Activated CD8-positive, alpha-beta memory T cell treated with anti-CD3 and anti-CD28 coated beads, Interleukin-2, amount 10 ng/mL, durations not matched to agents 7 days and 5 days (primary cell): ENCODE measurements at regions not wholly inside any gene's neighbourhood (a gene's known extent, or its start where the extent isn't known, plus 50 kb on each side); places are given as distances from the start of the nearest gene placed in this dataset.
"Not testable (repeated sequence)": the region's sequence is repeated elsewhere in the genome, so short reads cannot be mapped to it uniquely, and the experiment has no call there.

Experiments used
- ATAC-seq: fragments of 150-1000 bp; cut with Tn5 transposase; one replicate; pipeline ENCODE4 v1.10.0; 2021; ENCODE audit warnings: moderate library complexity
- CTCF ChIA-PET: fragments of 350-600 bp; sonication (Branson Sonifier 250); formaldehyde crosslinking; loops from one replicate; lab custom pipeline; 2021; ENCODE audit warnings: antibody characterized with exemption; lab: Charles Lee
- DNase-seq: peaks from one replicate; pipeline ENCODE4 v3.0.0-alpha.2; 2020
- H3K27ac Mint-ChIP-seq: one replicate; pipeline ENCODE4 v1.8.0; 2021; ENCODE audit warnings: mild to moderate bottlenecking, mixed read lengths
- H3K27me3 Mint-ChIP-seq: one replicate; pipeline ENCODE4 v1.8.0; 2021; ENCODE audit warnings: mixed read lengths
- H3K36me3 Mint-ChIP-seq: one replicate; pipeline ENCODE4 v1.8.0; 2021; ENCODE audit warnings: mild to moderate bottlenecking, mixed read lengths
- H3K4me1 Mint-ChIP-seq: one replicate; pipeline ENCODE4 v1.8.0; 2021; ENCODE audit warnings: mixed read lengths
- H3K4me3 Mint-ChIP-seq: one replicate; pipeline ENCODE4 v1.8.0; 2021; ENCODE audit warnings: mild to moderate bottlenecking, moderate library complexity, mixed read lengths
- H3K9me3 Mint-ChIP-seq: one replicate; pipeline ENCODE4 v1.8.0; 2022; ENCODE audit warnings: low read depth, mixed read lengths

DNA sequence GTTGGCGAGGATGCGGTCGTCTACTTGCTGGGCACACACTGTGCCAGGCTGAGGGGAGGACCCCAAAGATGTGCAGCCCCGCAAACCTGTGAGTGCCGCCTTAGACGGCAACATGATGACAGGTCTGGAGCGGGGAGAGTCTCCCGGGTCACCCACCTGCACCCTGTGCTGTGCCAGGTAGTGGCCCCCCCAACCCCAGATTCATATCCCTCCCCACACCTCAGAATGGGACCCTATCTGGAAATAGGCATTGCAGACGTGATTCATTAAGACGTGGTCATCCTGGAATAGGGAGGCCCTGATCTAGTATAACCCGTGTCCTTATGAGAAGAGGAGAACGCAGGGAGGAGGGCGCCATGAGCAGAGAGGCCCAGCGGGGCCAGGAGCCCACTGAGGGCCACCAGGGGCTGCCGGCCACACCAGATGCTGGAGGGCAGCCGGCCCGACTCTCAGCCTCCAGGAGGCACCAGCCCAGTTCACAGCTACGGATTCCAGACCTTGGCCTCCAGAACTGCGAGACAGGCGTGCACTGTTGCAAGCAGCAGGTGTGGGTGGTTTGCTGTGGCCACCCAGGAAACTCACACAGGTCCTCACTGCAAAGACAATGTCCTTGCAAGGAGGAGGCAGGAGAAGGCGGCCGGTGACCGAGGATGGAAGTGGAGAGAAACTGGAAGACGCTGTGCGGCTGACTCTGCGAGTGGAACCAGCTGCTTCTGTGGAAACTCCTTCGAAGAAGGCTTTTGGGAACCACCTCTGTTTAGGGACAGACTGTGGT is 131.9 kb upstream of the LPCAT1 start:
- no peaks in the 10 kb centered on the region for H3K36me3 Mint-ChIP-seq
- no peak overlapping the region for H3K27ac Mint-ChIP-seq
- CTCF ChIA-PET = interaction anchor here (1.6 kb wide), 1 partner anchor 13 kb away, joined by 4 read pairs; no protein-coding TSS in a partner anchor
- peaks cover 36% of the 10 kb centered on the region for H3K27me3 Mint-ChIP-seq
- ATAC-seq = no peak
- peaks cover 1% of the 10 kb centered on the region for H3K4me1 Mint-ChIP-seq
- no peaks in the 10 kb centered on the region for H3K9me3 Mint-ChIP-seq
- peak; percentile 22 for DNase-seq
- H3K4me3 Mint-ChIP-seq = no peak overlapping the region

DNA sequence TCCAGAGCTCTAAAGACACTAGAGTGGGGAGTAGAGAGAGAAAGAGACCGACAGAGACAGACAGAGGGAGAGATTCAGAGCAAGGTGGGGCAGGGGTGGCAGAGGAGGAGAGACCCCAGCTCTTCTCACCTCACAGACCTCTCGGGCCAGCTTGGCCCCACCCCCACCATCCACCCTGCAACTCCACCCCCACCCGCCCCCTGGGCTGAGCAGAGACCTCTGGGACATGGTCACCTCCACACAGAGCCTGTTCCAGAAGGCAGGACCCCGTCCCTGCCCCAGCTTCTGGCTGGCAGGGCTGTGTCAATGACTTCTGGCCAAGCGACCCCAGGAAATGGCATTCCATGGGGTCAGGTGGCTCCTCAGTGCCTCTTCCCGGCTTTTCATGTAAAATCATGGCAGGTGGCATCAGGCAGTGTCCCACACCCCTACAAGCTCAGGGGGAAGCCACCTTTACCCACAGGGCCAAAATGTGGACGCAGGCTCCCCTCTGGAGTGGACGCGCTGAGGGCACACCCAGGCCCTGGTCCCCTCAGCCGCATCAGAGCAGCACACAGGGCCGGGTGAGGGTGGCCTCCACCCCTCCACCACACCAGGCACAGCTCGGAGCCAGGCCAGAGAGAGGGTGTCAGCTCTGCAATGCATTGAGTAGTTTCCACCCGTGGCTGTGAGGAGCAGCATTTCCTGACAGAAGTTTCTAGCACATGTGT is 131.2 kb upstream of the LPCAT1 start:
- CTCF ChIA-PET = interaction anchor here (0.8 to 1.6 kb wide), 4 partner anchors 10 to 486 kb away, joined by 3 to 5 read pairs (median 4); no protein-coding TSS in a partner anchor
- peak; percentile 29 for DNase-seq
- no peak overlapping the region for H3K4me3 Mint-ChIP-seq
- H3K27ac Mint-ChIP-seq = no peak overlapping the region
- ATAC-seq = no peak
- H3K27me3 Mint-ChIP-seq = peaks cover 35% of the 10 kb centered on the region
- no peaks in the 10 kb centered on the region for H3K36me3 Mint-ChIP-seq
- peaks cover 1% of the 10 kb centered on the region for H3K4me1 Mint-ChIP-seq
- H3K9me3 Mint-ChIP-seq = no peaks in the 10 kb centered on the region

DNA sequence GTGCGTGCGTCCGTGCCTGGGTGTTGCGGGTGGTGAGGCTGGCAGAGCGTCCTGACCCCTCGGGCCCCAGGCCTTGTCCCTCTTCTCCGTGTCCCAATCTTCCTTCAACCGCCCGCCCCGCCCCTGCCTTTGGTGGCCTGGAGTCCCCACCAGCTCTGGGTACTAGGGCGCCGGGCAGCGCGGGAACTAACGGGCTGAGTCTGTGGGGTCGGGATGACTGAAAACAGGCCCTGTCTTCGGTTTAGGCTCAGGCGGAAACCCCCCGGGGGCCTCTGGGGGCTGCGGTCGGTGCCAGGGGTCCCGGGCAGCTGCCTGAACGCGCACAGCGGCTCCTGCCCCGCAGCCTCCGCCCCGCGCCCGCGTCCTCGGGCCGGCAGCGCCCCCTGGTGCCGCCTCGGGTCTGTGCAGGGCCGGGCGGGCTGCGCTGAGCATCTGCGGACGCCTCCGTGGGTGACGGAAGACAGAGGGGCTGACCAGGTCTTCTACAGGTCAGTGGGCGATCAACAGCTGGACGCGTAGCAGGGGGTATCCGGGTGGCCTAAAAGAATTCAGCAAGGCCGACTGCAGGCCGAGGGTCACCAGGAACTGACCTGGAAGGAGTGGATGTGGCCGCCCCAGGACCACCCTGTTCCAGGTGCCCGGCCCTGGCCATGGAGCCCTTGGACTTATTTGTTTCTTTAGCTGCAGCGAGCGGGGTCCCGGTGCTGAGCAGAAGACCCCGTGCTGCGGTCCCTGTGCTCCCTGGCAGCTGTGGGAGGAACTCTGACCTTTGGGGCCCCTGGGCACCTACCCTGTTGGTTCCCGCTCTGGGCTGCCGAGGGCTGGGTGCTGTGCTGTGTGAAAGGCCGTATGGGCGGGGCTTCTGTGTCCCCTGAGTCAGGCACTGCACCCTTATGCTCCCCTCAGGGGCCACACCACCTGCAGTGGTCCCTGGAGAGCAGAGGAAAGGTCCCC is 130.2 kb upstream of the LPCAT1 start:
- H3K4me1 Mint-ChIP-seq, H3K27ac Mint-ChIP-seq: not testable (repeated sequence)

DNA sequence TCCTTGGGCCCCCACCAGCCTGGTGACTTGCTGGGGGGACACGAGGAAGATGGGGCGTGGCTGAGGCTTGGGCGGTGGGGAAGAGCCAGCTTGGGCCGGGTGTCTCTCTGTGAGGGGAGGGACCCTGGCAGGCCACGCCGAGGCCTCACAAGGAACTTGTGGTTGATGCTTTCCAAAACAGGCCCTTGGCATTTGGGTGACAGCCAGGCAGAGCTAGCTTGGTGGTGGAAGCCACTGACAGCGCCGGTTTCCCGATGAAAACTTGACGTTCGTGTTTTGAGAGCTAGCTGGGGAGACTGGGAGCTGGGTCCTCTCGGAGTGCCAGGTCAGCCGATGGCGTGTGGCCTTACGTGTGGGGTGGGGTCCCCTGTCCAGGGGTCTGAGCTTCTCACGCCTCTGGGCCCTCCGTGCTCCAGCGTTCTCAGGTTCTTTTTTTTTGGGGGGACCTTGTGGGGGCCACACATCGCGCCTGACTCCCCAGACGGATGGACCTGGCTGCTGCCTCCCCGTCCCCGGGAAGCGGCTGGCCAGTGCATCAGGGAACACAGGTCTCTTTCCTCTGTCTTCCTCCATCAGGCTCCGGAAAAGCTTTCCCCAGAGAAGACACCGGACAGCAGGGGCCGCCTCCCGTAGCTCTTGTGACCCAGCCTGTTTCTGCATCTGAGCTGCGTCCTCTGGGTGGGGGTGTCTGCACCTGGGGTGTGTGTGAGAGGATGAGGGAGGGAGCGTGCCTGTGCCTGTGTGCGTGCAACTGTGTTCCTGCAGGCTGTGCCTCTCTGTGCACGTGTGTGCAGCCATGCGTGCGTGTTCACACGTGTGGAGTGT is 129.3 kb upstream of the LPCAT1 start:
- no peak overlapping the region for H3K27ac Mint-ChIP-seq
- DNase-seq (no peak), ATAC-seq (peak; percentile 43)
- no peaks in the 10 kb centered on the region for H3K9me3 Mint-ChIP-seq
- H3K4me3 Mint-ChIP-seq = no peak overlapping the region
- H3K27me3 Mint-ChIP-seq = peaks cover 37% of the 10 kb centered on the region
- peaks cover 1% of the 10 kb centered on the region for H3K4me1 Mint-ChIP-seq
- CTCF ChIA-PET = interaction anchor here (0.7 to 1.3 kb wide), 7 partner anchors 8 to 731 kb away, joined by 3 to 8 read pairs (median 3); no protein-coding TSS in a partner anchor
- H3K36me3 Mint-ChIP-seq = no peaks in the 10 kb centered on the region

More for the DNA sequence above, 130.2 kb upstream of the LPCAT1 start:
- peaks cover 40% of the 10 kb centered on the region for H3K27me3 Mint-ChIP-seq
- H3K4me3 Mint-ChIP-seq, H3K36me3 Mint-ChIP-seq, H3K9me3 Mint-ChIP-seq: not testable (repeated sequence)
- DNase-seq (peak; percentile 41), ATAC-seq (peak; percentile 98)
- CTCF ChIA-PET = interaction anchor here (0.7 to 1.6 kb wide), 9 partner anchors 9 to 732 kb away, joined by 3 to 8 read pairs (median 4); no protein-coding TSS in a partner anchor

DNA sequence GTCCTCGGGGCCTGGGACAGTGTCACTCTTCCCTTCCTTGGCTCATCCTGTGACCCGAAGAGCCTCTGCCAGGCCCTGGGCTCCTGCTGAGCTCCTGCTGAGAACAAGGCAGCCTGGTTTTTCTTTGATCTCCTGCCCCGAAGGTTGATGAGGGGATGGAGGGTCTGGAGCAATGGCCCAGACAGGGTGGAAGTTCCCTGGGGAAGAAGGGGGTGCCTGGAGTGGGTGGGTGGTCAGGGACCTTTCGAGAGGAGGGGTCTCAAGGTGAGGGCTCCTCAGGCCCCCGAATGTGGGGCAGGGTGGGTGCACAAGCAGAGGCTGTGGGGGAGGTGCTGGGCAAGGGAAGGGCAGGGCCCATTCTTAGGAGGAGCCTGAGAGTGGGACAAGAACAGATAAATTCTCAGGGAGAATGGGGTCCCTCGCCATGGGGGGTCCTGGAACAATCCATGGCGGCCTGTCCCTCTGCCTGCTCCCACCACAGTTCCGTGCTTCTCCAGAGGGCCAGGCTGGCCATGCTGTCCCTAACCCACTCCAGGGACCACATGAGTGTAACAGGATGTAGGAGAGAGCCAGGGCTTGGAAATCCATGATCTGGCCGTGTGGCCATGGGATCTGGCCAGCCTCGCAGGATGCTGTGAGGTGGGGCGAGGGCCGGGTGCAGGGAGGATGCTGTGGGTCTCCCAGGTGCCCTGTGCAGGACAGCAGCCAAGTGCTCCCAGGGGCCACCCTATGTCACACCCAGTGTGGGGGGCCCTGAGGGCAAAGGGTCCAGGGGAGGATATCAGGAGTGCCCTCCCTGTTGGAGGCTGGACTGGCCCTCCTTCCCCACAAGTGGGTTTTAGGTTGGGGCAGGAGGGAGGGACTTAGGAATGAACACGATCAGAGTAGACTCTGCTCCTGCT is 128.5 kb upstream of the LPCAT1 start:
- no peaks in the 10 kb centered on the region for H3K36me3 Mint-ChIP-seq
- peaks cover 1% of the 10 kb centered on the region for H3K4me1 Mint-ChIP-seq

DNA sequence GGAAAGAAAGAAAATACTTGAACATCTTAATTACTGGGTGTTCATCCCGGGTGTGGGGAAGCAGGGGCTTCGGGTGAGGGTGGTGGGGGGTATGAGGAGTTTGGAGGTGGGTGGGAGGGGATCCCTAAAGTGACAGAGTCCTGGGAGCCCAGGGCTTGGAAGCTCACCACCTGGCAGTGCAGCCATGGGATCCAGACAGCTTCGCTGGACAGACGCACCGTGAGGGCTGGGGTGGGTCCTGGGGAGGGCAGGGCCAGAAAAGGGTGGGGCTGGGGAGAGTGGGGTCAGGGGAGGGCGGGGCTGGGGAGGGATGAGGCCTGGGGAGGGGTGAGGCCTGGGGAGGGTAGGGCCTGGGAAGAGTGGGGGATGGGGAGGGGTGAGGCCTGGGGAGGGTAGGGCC is 127.5 kb upstream of the LPCAT1 start:
- peaks cover 1% of the 10 kb centered on the region for H3K4me1 Mint-ChIP-seq
- no peaks in the 10 kb centered on the region for H3K9me3 Mint-ChIP-seq
- ATAC-seq (no peak), DNase-seq (no peak)
- H3K4me3 Mint-ChIP-seq = no peak overlapping the region
- H3K27me3 Mint-ChIP-seq = peaks cover 43% of the 10 kb centered on the region
- H3K36me3 Mint-ChIP-seq = no peaks in the 10 kb centered on the region
- CTCF ChIA-PET = no interaction called here
- H3K27ac Mint-ChIP-seq = no peak overlapping the region

More for the DNA sequence above, 128.5 kb upstream of the LPCAT1 start:
- ATAC-seq (no peak), DNase-seq (no peak)
- CTCF ChIA-PET = interaction anchor here (0.9 to 1.3 kb wide), 4 partner anchors 7 to 504 kb away, joined by 3 to 8 read pairs (median 6); no protein-coding TSS in a partner anchor
- no peak overlapping the region for H3K4me3 Mint-ChIP-seq
- no peak overlapping the region for H3K27ac Mint-ChIP-seq
- no peaks in the 10 kb centered on the region for H3K9me3 Mint-ChIP-seq
- H3K27me3 Mint-ChIP-seq = peaks cover 39% of the 10 kb centered on the region

DNA sequence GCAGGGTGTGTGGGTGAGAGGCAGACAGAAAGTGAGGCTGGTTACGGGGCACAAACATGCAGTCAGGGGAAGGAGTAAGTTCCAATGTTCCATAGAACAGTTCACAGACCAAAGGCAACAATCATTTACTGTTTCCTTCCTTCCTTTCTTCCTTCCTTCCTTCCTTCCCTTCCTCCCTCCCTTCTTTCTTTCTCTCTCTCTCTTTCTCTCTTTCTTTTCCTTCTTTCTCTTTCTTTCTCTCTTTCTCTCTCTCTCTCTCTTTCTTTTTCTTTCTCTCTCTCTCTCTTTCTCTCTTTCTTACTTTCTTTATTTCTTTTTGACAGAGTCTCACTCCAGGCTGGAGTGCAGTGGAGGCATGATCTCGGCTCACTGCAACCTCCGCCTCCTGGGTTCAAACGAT is 125.8 kb upstream of the LPCAT1 start:
- CTCF ChIA-PET = no interaction called here
- H3K27me3 Mint-ChIP-seq = peaks cover 51% of the 10 kb centered on the region
- H3K9me3 Mint-ChIP-seq = no peaks in the 10 kb centered on the region
- H3K36me3 Mint-ChIP-seq = no peaks in the 10 kb centered on the region
- H3K4me1 Mint-ChIP-seq = peaks cover 4% of the 10 kb centered on the region
- no peak for DNase-seq
- H3K4me3 Mint-ChIP-seq = no peak overlapping the region
- no peak overlapping the region for H3K27ac Mint-ChIP-seq
- ATAC-seq = no peak

DNA sequence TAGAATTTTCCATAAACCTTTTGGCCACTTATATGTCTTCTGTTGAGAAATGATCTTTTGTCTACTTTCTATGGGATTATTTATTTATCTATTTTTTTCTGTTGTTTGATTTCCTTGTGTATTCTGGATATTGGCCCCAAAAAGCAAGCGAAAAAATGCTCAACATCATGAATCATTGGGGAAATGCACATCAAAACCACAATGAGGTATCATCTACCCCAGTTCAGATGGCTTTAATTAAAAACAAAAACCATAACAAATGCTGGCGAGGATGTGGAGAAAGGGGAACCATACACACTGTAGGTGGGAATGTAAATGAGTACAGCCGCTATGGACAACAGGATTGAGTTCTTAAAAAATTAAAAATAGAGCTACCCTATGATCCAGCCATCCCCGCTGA is 125.0 kb upstream of the LPCAT1 start:
- no peak overlapping the region for H3K4me3 Mint-ChIP-seq
- no peak for DNase-seq
- no peaks in the 10 kb centered on the region for H3K36me3 Mint-ChIP-seq
- H3K27ac Mint-ChIP-seq = no peak overlapping the region
- CTCF ChIA-PET = no interaction called here
- peaks cover 7% of the 10 kb centered on the region for H3K4me1 Mint-ChIP-seq
- H3K27me3 Mint-ChIP-seq = peaks cover 55% of the 10 kb centered on the region
- no peaks in the 10 kb centered on the region for H3K9me3 Mint-ChIP-seq
- no peak for ATAC-seq

DNA sequence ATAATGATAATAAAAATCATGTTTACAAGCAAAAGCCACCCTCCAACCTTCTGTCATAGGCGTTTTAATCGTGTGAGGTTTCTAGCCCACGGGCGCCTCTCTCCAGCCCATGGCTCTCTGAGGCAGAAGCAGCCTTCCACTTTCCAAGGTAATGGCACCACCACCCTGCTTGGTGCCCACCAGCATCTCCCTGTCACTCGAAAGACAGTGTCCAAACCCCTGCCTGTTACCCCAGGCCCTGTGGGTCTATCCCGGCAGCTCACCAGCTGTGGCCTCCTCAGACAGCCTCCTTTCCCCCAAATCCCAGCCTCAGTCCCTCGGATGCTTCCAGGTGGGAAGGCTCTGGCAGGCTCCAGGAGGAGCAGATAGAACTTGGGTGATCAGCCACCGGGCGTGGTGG is 123.8 kb upstream of the LPCAT1 start:
- Mint-ChIP-seq H3K36me3 (no peaks in the 10 kb centered on the region), H3K27me3 (peaks cover 53% of the 10 kb centered on the region), H3K4me3 (no peak overlapping the region), H3K9me3 (no peaks in the 10 kb centered on the region), H3K4me1 (peaks cover 6% of the 10 kb centered on the region), H3K27ac (no peak overlapping the region)
- CTCF ChIA-PET = no interaction called here
- ATAC-seq = no peak
- DNase-seq = no peak

DNA sequence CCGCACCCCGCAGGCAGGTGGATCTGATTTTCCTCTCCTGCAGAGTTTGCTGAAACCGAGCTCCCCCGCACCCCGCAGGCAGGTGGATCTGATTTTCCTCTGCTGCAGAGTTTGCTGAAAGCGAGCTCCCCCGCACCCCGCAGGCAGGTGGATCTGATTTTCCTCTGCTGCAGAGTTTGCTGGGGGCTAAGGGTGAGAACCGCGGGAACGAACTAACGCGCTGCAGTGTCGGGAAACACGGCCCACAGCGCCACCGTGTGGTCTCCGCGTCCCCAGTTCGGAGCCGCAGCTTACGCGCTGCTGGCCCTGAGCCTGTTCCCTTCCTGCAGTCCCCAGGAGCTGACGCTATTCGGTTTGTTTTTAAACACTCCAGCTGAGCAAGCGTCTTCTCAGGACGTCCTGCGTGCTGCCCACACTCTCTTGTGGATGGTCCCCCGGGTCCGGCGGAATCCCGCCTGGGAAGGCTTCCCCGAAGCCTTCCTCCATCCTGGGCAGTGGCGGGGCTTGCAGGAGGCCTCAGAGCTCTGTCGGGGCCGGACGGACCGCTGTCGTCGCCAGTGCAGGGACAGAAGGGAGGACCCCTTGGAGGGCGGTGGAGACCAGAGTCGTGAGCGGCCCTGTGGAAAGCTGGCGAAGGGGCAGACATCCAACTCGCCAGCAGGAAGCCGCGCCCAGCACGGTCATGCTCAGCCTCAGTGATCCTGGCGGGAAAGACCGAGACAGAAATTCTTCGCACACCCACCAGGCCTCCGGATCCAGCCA is 121.2 kb upstream of the LPCAT1 start:
- DNase-seq (peak; percentile 81), ATAC-seq (peak; percentile 90)
- H3K4me3 Mint-ChIP-seq = no peak overlapping the region
- H3K36me3 Mint-ChIP-seq = no peaks in the 10 kb centered on the region
- CTCF ChIA-PET = interaction anchor here (0.6 to 2.7 kb wide), 36 partner anchors 8 to 728 kb away, joined by 3 to 27 read pairs (median 4); partner anchors contain the start of gene CLPTM1L
- H3K27me3 Mint-ChIP-seq = peaks cover 49% of the 10 kb centered on the region
- peaks cover 6% of the 10 kb centered on the region for H3K4me1 Mint-ChIP-seq
- no peaks in the 10 kb centered on the region for H3K9me3 Mint-ChIP-seq
- H3K27ac Mint-ChIP-seq = no peak overlapping the region

DNA sequence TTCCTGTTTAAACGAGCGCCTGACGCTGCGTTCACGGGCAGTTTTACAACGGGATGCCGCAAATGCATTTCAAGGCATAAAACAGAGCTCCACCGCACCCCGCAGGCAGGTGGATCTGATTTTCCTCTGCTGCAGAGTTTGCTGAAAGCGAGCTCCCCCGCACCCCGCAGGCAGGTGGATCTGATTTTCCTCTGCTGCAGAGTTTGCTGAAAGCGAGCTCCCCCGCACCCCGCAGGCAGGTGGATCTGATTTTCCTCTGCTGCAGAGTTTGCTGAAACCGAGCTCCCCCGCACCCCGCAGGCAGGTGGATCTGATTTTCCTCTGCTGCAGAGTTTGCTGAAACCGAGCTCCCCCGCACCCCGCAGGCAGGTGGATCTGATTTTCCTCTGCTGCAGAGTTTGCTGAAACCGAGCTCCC is 120.6 kb upstream of the LPCAT1 start:
- ATAC-seq, H3K36me3 Mint-ChIP-seq, H3K9me3 Mint-ChIP-seq, DNase-seq, H3K4me3 Mint-ChIP-seq, H3K4me1 Mint-ChIP-seq, H3K27ac Mint-ChIP-seq: not testable (repeated sequence)
- CTCF ChIA-PET = interaction anchor here (0.7 to 2.7 kb wide), 30 partner anchors 9 to 727 kb away, joined by 3 to 27 read pairs (median 4); partner anchors contain the start of gene CLPTM1L
- H3K27me3 Mint-ChIP-seq = peaks cover 46% of the 10 kb centered on the region
